ENCODE measurements at regions not wholly inside any gene's neighbourhood (a gene's known extent, or its start where the extent isn't known, plus 50 kb on each side); places are given as distances from the start of the nearest gene placed in this dataset.

GRCh38 chr2:217714287-217714751, 288.5 kb downstream of the TNS1 start:
- TF ChIP-seq CTCF (IDR thresholded peaks at IDR 0.05; ENCODE audit: borderline replicate concordance, extremely low read depth, low read length, poor library complexity, severe bottlenecking) (no peak), EZH2 (IDR thresholded peaks at IDR 0.05; ENCODE audit: borderline replicate concordance, low read depth, low read length, severe bottlenecking) (no peak)
